Hematopoietic multipotent progenitor cell (in vitro differentiated cells): ENCODE measurements at regions not wholly inside any gene's neighbourhood (a gene's known extent, or its start where the extent isn't known, plus 50 kb on each side); places are given as distances from the start of the nearest gene placed in this dataset.
"Not testable (repeated sequence)": the region's sequence is repeated elsewhere in the genome, so short reads cannot be mapped to it uniquely, and the experiment has no call there.

Experiments
- DNase-seq, 3 donors: peaks; one replicate each; pipeline ENCODE4 v3.0.0-alpha.2; 2011 to 2015; ENCODE audit warnings: low read depth in 2 of 3, low spot score in 2 of 3

DNA sequence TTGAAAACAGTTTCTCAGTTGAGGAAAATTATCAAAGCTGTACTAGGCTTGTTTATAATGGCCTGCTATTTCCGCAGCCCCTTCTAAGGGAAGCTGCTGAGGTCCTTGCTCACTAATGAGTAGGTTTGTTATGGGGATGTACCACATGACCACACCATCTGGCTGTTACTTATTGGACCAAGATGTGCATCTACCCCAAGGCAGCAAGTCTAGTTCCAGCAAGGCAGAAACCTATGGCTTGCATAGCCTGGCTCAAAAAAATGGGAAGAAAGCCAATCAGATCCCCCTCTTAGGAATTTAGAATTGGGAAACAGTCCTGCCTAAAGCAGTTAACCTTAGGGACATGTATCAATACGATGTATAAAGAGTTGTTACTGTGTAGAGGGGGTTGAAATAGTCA, 186.5 kb upstream of the SPRY2 start:
- DNase-seq, result no peak

DNA sequence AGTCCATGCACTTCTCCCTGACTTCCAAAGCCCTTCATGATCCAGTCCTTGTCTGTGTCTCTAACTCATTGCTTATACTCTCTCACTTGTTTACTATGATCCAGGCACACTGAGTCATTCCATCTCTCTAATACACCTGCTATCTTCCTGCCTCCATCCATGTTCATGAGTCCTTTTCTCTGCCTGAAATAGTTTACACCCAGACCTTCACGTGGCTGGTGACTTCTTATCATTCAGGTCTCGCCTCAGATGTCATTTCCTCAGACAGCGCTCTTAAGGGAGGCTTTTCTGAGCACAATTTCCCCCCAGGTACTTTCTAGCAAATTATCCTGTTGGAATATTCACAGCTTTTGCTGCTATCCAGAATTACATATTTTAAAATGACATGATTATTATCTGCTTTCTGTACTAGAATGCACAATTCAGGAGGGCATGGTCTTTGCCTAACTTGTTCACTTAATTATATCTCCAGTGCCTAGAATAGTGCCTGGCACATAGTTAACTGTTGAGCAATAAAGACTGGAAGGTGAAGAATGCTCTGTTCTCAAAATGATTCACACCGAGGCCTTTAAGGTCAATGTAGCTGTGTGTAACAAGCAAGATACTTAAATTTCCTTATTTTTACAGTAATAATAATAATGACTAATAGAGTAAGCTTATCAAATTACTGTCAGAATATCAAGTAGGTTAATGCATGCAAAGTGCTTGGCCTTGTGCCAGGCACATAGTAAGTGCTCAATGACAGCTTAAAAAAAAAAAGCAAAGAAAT, 183.7 kb upstream of the SPRY2 start:
- no peak for DNase-seq

DNA sequence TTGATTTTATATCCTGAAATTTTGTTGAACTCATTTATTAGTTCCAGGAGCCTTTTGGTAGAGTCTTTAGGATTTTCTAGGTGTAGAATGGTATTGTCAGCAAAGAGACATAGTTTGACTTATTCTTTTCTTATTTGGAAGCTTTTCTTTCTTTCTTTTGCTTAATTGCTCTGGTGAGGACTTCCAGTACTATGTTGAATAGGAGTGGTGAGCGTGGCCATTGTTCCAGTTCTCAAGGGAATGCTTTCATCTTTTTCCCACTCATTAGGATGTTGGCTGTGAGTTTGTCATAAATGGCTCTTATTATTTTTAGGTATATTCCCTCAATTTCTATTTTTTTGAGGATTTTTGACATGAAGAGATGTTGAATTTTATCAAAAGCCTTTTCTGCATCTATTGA, 182.2 kb upstream of the SPRY2 start:
- DNase-seq, result no peak

DNA sequence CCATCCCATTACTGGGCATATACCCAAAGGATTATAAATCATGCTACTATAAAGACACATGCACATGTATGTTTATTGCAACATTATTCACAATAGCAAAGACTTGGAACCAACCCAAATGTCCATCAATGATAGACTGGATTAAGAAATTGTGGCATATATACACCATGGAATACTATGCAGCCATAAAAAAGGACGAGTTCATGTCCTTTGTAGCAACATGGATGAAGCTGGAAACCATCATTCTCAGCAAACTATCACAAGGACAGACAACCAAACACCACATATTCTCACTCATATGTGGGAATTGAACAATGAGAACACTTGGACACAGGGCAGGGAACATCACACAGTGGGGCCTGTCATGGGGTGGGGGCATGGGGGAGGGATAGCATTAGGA, 181.5 kb upstream of the SPRY2 start:
- DNase-seq, result not testable (repeated sequence)

DNA sequence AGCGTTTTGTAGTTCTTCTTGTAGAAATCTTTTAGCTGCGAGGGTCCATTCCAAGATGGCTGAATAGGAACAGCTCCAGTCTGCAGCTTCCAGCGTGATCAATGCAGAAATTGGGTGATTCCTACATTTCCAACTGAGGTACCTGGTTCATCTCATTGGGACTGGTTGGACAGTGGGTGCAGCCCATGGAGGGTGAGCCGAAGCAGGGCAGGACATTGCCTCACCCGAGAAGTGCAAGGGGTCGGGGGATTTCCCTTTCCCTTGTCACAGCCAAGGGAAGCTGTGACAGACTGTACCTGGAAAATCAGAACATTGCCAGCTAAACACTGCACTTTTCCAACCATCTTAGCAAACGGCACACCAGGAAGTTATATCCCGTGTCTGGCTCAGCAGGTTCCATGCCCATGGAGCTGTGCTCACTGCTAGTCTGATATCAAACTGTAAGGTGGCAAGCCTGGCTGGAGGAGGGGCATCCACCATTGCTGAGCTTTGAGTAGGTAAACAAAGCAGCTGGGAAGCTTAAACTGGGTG, 176.0 kb upstream of the SPRY2 start:
- DNase-seq, result no peak

DNA sequence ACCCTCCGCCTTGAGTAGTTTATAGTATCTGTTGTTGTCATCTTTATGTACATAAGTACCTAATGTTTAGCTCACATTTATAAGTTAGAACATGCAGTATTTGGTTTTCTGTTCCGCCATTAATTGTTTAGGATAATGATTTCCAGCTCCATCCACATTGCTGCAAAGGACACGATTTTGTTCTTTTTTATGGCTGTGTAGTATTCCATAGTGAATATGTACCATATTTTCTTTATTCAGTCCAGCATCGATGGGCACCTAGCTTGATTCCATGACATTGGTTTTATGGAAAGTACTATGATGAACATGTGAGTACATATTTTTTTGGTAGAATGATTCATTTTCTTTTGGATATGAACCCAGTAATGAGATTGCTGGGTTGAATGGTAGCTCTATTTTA, 174.4 kb upstream of the SPRY2 start:
- DNase-seq, result no peak

DNA sequence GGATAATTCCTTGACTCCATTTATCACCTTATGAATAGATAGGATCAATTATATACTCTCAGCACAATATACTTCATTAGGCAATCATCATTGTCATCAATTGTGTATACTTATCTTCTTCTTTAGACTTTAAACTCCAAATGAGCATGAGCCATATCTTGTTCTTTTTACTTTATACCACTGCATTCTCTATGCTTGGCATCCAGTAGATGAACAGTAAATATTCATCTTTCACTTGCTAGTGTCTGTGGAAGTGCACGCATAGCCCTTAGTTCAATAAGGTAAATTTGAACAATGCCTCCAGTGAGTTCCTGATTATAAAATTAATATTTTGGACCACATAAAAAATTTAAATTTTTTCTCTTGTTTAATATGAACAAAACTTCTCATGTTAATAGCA, 172.3 kb upstream of the SPRY2 start:
- DNase-seq, result no peak

DNA sequence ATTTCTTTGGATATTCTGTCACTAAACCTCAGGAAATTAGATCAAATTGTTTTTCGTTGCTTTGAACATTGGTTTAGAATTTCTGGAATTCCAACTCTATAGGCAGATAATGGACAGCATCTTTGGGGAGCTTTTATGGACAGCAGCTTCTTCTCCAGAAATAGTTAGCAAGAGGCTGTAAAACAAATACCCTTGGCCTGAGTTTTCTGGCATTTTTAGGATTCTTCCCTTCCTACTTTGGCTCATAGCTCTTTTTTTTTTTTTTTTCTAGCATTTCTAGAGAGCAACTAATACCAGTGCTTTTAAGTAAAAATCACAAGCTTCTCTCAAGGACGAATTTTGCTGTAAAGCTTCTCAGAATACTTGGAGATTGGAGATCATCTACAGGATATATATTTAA, 169.8 kb upstream of the SPRY2 start:
- DNase-seq, result no peak

DNA sequence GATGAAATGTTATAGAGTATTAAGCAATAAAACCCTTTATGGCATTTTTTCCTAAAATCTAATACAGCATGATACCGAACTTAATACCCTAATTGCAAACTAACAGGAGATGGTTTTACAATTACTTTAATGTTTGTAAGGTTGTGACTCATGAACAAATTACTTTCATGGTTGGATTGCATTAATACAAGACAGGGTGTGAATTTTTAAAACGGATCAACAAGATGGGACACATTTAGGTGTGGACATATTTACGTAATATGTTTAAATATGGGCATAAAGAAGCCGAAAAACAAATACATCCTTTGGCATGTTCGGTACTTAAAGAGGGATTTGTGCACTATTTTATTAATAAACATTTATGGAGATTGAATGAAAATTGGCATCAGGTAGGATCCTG, 168.3 kb upstream of the SPRY2 start:
- no peak for DNase-seq

DNA sequence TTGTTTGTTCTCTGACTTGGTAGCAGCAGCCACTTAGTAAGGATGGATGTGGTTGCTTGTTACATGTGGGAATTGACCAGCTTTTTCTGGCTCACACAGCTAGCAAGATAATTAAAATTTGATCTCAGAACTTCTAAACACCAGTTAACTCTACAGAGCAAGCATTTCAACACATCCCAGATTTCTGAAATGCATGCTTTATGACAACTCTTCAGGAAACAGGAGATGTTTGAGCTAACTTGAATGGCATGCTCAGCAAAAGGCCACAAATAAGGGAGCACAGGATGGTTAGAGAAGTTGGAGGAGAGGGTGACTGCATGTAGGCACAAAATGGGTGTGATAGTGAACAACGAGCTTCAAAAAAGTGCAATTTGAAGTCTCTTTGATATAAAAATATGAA, 167.1 kb upstream of the SPRY2 start:
- no peak for DNase-seq

DNA sequence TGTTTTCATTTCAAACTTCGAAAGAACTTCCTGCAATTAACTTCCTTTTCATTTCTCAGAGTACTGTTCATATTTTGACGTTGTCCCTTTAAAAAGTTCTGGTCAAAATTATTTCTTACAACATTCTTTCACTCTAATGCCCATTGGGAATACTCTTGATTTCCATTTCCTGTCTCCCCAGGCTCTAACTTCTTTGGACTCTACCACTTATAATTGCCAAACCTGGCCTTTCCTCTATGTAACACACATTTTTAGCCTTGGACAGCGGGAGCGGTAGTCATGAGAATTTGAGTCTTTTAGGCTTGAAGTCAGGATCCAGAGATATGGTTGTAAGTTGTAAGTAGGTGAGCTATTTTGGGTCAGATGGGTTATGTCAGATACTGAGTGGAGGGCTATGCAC, 163.5 kb upstream of the SPRY2 start:
- DNase-seq, result no peak

DNA sequence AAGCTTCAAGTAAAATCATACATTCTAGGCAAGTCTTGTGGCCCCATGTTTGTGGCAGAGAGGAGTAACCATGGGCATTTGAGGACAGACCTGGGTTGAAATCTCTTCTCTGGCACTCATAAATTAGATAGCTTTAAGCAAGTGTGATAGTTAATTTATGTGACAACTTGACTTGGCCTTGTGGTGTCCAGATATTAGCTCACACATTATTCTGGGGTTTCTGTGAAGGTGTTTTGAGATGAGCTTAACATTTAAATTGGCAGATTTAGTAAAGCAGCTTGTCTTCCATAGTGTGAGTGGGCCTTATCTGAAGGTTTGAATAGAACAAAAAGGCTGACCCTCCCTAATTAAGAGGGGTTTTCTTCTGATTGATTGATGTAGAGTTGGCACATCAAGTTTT, 161.4 kb upstream of the SPRY2 start:
- DNase-seq, result no peak

DNA sequence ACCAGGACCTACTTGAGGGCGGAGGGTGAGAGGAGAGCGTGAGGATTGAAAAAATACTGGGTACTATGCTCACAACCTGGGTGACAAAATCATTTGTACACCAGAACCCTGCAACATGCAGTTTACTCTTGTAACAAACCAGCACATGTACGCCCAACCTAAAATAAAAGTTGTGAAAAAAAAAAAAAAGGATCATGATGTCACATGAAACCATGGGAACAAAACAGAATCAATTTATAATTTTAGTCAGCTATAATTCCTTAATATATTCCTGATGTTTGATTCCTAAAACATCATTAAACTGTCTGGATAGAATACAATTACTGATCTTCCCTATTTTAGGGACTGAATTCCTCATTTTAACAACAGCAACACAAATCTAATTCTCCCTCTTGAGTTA, 160.6 kb upstream of the SPRY2 start:
- DNase-seq, result no peak

DNA sequence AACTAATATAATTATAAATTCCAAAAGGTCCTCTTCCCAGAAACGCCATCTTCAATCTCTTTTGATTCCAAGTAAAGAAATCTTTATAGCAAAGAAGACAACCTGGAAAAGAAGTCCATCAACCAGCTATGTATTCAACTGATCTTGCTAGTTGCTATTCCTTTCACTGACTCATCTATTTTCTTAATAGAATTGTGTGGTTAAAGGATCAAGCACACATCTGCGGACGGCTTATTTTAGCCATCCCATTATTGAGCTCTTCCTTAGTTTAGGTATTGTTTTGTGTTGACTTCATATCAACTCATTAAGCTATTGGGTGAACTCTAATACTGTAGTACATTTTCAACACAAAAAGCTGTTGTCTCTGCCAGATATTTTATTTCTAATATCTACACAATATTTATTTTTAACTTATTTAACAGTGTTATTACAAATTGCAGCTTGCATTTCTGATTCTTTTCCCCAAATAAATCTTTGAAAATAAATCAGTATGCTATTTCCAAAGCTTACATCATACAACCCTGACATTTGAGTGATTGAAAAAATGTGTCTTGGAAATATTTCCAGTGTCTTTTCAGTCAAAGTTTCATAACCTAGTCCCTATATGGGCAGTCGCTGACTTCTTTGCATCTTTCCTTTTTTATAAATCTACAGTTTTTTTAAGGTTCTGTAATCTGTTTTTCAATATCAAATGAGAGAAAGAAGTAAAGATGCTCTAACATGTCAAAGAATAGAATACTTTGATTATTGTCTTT, 158.8 kb upstream of the SPRY2 start:
- DNase-seq, result no peak

DNA sequence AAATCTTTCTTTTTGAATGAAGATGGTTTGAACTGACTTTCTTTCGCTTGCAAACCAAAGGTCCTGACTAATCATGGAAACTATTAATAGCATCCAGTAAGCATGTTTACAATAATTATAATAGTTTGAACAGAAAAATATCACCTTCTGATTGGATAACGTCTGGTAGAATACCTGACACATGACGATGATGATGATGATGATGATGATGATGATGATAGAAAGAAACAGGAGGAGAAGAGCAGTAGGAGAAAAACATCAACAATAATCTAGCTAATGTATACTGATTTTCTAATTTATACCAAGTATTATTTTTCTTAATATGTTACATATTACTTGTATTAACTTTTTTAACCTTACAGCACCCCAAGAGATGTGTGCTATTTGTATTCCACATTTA, 157.5 kb upstream of the SPRY2 start:
- DNase-seq, result no peak

DNA sequence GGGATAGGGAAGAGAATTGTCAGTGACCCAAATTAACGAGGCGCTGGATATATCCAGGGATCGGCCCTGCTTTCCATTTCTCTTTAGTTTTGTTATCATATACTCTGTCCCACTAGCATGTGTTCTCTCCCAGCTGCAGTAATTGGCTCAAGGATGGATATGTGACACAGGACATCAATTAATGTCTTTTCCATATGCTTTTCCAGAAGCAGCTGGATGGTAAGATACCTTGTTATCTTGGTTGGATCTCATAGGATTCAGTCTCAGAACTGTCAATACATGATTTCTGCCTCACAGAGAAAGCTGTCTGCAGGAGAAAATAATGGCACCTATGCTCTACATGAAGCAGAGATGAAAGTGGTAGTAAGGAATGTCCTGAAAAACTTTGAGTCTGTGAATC, 157.1 kb upstream of the SPRY2 start:
- DNase-seq, result no peak

DNA sequence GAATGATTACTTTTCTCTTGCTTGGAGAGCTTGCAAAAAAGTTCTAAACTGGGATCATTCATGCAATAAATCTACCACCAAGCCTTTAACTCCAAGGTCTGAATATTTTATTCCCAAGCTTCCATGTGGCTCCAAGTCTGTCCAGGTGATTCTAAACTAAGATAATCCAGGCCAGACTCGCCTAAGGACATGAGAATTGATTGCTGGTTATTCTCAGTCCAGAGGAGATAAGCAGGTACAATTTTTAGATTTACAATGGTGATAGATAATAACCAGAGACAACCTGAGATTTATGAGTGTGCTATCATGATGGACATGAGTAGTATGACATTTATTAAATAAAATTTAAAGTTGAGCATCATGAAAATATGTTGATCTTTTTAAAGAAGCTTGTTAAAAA, 156.5 kb upstream of the SPRY2 start:
- no peak for DNase-seq

DNA sequence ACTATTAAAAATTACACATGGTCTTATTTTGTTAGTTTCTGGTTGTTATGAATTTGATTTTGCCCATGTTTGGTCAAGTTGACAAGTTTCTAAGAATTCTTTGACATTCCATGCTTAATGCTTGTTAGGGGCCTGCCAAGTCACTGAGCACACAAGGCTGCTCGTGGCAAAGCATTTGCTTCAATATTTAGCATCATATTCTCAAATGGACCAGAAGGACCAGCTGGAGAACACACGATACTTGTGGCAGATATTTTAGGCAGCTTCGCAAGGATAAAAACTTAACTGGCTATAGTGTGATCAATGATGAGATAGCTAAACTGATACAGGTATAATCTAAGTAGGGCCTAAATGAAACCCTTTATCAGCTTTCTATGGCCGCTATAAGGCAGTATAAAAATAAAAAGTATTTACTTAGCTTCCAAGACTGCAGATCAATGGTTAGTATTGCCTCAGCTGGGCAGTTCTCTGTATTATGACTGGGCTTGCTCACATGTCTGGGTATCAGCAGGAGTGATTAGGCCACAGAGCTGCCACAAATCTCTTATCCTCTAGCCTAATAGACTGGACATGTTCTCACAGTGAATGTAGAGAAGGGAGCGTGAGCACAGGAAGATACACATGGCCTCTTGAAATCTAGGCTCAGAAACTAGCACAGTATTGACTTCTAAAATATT, 155.9 kb upstream of the SPRY2 start:
- no peak for DNase-seq

DNA sequence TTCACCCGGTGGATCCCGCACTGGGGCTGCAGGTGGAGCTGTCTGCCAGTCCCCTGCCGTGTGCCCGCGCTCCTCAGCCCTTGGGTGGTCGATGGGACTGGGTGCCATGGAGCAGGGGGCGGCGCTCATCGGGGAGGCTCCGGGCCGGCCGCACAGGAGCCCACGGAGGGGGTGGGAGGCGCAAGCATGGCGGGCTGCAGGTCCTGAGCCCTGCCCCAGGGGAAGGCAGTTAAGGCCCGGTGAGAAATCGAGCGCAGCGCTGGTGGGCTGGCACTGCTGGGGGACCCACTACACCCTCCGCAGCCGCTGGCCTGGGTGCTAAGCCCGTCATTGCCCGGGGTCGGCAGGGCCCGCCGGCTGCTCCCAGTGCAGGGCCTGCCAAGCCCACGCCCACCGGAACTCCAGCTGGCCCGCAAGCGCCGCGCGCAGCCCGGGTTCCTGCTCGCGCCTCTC, 149.6 kb upstream of the SPRY2 start:
- DNase-seq, result not testable (repeated sequence)

DNA sequence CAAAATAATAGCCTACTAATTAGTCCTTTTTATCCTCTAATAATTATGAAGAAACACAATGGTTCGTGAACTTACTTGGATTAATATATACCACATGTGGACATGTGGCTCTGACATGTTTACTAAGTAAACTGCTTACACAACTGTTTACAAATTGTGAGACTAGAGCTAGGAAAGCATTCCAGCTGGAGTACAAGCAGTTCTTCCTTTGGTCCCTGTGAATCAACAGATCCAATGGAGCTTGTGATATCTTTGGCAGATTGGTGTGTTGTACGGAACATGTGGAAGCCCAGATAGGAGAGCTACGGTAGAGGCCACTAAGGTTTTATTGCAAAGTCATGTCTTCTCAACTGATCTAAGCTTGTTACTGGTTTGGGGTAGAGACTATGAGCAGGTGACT, 145.5 kb upstream of the SPRY2 start:
- no peak for DNase-seq

DNA sequence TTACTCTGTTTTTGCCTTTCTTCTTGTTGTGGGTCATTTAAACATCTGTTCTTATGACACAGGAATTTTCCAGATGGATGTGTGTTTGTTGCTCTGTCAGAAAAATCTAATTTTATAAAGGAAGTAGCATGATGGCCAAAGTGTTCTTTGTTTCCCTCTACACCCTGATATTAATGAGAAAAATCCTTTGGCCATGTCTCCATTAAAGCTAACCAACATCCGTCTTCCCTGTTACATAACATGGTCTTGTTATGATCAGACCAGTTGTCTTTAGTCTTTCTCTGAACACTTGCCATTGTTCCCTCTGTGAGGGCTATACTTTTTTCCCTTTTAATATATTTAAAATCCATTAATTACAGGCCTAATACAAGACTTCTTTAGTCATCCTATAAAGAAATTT, 142.2 kb upstream of the SPRY2 start:
- no peak for DNase-seq

DNA sequence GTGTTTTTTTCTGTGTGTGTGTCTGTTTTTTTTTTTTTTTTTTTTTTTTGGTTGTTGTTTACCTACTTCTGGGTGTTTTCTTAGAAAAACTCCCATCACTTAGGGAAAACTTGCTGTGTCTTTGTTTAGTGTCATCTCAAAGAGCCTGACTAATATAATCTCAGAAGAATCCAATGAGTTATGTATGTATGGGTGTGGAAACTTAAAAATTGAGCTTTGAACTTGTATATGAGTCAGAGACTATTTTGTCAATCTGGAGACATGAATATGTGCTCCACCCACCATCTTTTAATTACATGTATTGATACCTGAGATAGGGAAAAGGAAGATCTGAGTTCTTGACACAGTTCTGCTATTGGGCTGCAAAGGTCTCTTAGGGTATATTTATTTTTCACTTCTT, 140.7 kb upstream of the SPRY2 start:
- DNase-seq, result no peak
